Activated naive CD4-positive, alpha-beta T cell treated with anti-CD3 and anti-CD28 coated beads, Interleukin-2, amount 50 U/mL, for 24 hours (primary cell): ENCODE measurements at regions not wholly inside any gene's neighbourhood (a gene's known extent, or its start where the extent isn't known, plus 50 kb on each side); places are given as distances from the start of the nearest gene placed in this dataset.

Experiments
- H3K27ac Mint-ChIP-seq: one replicate; pipeline ENCODE4 v1.8.0; 2021; ENCODE audit warnings: mild to moderate bottlenecking, mixed read lengths
- H3K27me3 Mint-ChIP-seq: one replicate; pipeline ENCODE4 v1.8.0; 2021; ENCODE audit warnings: mixed read lengths
- H3K36me3 Mint-ChIP-seq: one replicate; pipeline ENCODE4 v1.8.0; 2021; ENCODE audit warnings: mixed read lengths
- H3K4me1 Mint-ChIP-seq: one replicate; pipeline ENCODE4 v1.8.0; 2021; ENCODE audit warnings: mixed read lengths
- H3K4me3 Mint-ChIP-seq: one replicate; pipeline ENCODE4 v1.8.0; 2021; ENCODE audit warnings: mild to moderate bottlenecking, mixed read lengths
- H3K9me3 Mint-ChIP-seq: one replicate; pipeline ENCODE4 v1.8.0; 2021; ENCODE audit warnings: mixed read lengths

DNA sequence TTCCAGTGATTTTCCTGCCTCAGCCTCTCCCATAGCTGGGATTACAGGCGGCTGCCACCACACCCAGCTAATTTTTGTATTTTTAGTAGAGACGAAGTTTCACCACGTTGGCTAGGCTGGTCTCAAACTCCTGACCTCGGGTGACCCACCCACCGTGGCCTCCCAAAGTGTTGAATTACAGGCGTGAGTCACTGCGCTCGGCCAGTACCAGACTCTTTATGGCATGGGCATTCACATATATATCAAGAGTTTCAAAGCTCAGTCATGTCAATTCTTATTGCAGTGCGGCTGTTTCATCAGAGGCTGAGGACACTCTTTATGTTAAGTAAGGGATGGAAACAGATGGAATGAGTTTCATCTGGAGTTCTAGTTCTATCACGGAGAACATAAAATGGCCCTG, 315.2 kb upstream of the CDH6 start:
- H3K27me3 Mint-ChIP-seq = no peaks in the 10 kb centered on the region
- H3K4me1 Mint-ChIP-seq = no peaks in the 10 kb centered on the region
- no peak overlapping the region for H3K27ac Mint-ChIP-seq
- no peaks in the 10 kb centered on the region for H3K9me3 Mint-ChIP-seq
- H3K4me3 Mint-ChIP-seq = no peak overlapping the region
- no peaks in the 10 kb centered on the region for H3K36me3 Mint-ChIP-seq

DNA sequence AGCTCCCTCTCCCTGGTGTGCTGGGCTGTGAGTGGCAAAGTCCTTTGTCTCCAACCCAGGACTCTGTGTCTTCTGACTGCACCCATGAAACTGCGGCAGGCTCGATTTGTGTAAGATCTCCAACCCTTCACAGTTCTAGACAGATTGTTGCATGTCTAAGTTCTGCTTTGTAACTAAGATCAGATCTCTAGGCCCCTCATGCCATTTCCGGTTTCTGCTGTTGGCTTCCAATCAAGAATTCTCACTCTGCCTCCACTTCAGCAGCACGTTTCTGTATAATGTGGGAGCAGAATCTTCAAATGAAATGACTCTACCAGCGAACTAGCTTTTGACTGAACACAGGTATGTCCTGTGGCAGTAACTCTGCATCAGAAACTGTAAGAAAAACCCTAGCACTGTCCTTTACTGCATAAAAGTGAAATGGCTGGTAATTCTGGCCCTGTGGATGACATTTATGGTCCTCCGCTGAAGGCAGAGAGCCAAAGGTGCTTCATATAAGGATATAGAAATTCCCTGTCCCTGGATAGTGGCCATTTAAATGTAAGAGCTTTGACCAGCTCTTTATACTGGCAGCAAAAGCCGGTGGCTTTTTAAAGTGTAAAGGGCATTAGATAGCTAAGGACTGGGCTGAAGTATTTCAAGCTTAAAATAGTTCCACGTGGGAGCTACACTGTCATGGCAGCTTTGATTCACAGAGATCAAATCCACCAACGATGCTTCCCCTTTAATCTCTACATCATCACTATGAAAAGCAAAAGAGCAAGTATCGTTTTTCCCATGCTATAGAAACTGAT, 319.0 kb upstream of the CDH6 start:
- H3K36me3 Mint-ChIP-seq = no peaks in the 10 kb centered on the region
- H3K4me1 Mint-ChIP-seq = no peaks in the 10 kb centered on the region
- H3K9me3 Mint-ChIP-seq = no peaks in the 10 kb centered on the region
- no peak overlapping the region for H3K27ac Mint-ChIP-seq
- no peaks in the 10 kb centered on the region for H3K27me3 Mint-ChIP-seq
- H3K4me3 Mint-ChIP-seq = no peak overlapping the region

GRCh38 chr5:30871196-30871595, 322.3 kb upstream of the CDH6 start:
- H3K36me3 Mint-ChIP-seq = no peaks in the 10 kb centered on the region
- no peaks in the 10 kb centered on the region for H3K9me3 Mint-ChIP-seq
- H3K27ac Mint-ChIP-seq = no peak overlapping the region
- no peaks in the 10 kb centered on the region for H3K27me3 Mint-ChIP-seq
- H3K4me3 Mint-ChIP-seq = no peak overlapping the region
- no peaks in the 10 kb centered on the region for H3K4me1 Mint-ChIP-seq

GRCh38 chr5:30867711-30868110, 325.8 kb upstream of the CDH6 start:
- Mint-ChIP-seq H3K4me3 (no peak overlapping the region), H3K27me3 (no peaks in the 10 kb centered on the region), H3K9me3 (peaks cover 18% of the 10 kb centered on the region), H3K36me3 (no peaks in the 10 kb centered on the region), H3K27ac (no peak overlapping the region), H3K4me1 (no peaks in the 10 kb centered on the region)

- Mint-ChIP-seq H3K9me3 (peaks cover 18% of the 10 kb centered on the region), H3K27ac (no peak overlapping the region), H3K4me3 (no peak overlapping the region), H3K36me3 (no peaks in the 10 kb centered on the region), H3K4me1 (no peaks in the 10 kb centered on the region), H3K27me3 (no peaks in the 10 kb centered on the region)
These were observed 327.3 kb upstream of the CDH6 start for GRCh38 chr5:30866142-30866541.

- H3K9me3 Mint-ChIP-seq = peaks cover 12% of the 10 kb centered on the region
- no peaks in the 10 kb centered on the region for H3K4me1 Mint-ChIP-seq
These were observed 337.2 kb upstream of the CDH6 start for GRCh38 chr5:30856242-30856641.

GRCh38 chr5:30853158-30853557, 340.3 kb upstream of the CDH6 start:
- Mint-ChIP-seq H3K27me3 (no peaks in the 10 kb centered on the region), H3K9me3 (peaks cover 6% of the 10 kb centered on the region), H3K36me3 (no peaks in the 10 kb centered on the region)

More at GRCh38 chr5:30856242-30856641, 337.2 kb upstream of the CDH6 start:
- H3K27ac Mint-ChIP-seq = no peak overlapping the region
- H3K4me3 Mint-ChIP-seq = no peak overlapping the region
- H3K36me3 Mint-ChIP-seq = no peaks in the 10 kb centered on the region
- H3K27me3 Mint-ChIP-seq = no peaks in the 10 kb centered on the region

GRCh38 chr5:30850866-30851265, 342.6 kb upstream of the CDH6 start:
- H3K9me3 Mint-ChIP-seq = no peaks in the 10 kb centered on the region
- H3K4me1 Mint-ChIP-seq = no peaks in the 10 kb centered on the region
- H3K4me3 Mint-ChIP-seq = no peak overlapping the region
- no peaks in the 10 kb centered on the region for H3K27me3 Mint-ChIP-seq
- no peak overlapping the region for H3K27ac Mint-ChIP-seq
- H3K36me3 Mint-ChIP-seq = no peaks in the 10 kb centered on the region

More at GRCh38 chr5:30853158-30853557, 340.3 kb upstream of the CDH6 start:
- Mint-ChIP-seq H3K4me3 (no peak overlapping the region), H3K4me1 (no peaks in the 10 kb centered on the region), H3K27ac (no peak overlapping the region)

- Mint-ChIP-seq H3K9me3 (no peaks in the 10 kb centered on the region), H3K27me3 (no peaks in the 10 kb centered on the region), H3K27ac (no peak overlapping the region), H3K36me3 (no peaks in the 10 kb centered on the region), H3K4me3 (no peak overlapping the region), H3K4me1 (no peaks in the 10 kb centered on the region)
These were observed 343.4 kb upstream of the CDH6 start for GRCh38 chr5:30849931-30850710.

GRCh38 chr5:30846171-30846570, 347.3 kb upstream of the CDH6 start:
- H3K27me3 Mint-ChIP-seq = no peaks in the 10 kb centered on the region
- H3K9me3 Mint-ChIP-seq = no peaks in the 10 kb centered on the region
- H3K4me1 Mint-ChIP-seq = no peaks in the 10 kb centered on the region
- no peaks in the 10 kb centered on the region for H3K36me3 Mint-ChIP-seq
- no peak overlapping the region for H3K27ac Mint-ChIP-seq
- H3K4me3 Mint-ChIP-seq = no peak overlapping the region

GRCh38 chr5:30845194-30845593, 348.3 kb upstream of the CDH6 start:
- H3K27ac Mint-ChIP-seq = no peak overlapping the region
- no peaks in the 10 kb centered on the region for H3K27me3 Mint-ChIP-seq
- H3K9me3 Mint-ChIP-seq = no peaks in the 10 kb centered on the region
- no peaks in the 10 kb centered on the region for H3K36me3 Mint-ChIP-seq
- H3K4me3 Mint-ChIP-seq = no peak overlapping the region
- H3K4me1 Mint-ChIP-seq = no peaks in the 10 kb centered on the region

DNA sequence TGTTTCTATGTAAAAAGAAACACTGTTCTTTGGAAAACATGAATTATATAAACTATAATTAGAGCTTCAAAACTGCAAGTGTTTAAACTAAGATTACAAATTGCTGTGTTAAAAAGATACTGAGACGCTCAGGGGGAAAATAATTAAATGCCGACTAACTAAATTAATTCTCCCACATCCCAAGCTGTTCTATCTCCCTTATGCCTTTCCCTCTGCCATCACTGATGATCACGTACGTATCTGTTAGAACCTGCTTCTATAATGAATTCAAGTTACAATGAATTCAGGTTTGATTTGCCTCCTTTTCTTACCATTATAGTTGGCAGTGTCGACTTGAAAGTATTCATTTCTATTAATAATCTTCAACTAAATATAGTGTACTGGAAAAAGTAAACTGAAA, 349.9 kb upstream of the CDH6 start:
- Mint-ChIP-seq H3K4me1 (no peaks in the 10 kb centered on the region), H3K4me3 (no peak overlapping the region), H3K36me3 (no peaks in the 10 kb centered on the region), H3K27ac (no peak overlapping the region), H3K9me3 (no peaks in the 10 kb centered on the region), H3K27me3 (no peaks in the 10 kb centered on the region)

DNA sequence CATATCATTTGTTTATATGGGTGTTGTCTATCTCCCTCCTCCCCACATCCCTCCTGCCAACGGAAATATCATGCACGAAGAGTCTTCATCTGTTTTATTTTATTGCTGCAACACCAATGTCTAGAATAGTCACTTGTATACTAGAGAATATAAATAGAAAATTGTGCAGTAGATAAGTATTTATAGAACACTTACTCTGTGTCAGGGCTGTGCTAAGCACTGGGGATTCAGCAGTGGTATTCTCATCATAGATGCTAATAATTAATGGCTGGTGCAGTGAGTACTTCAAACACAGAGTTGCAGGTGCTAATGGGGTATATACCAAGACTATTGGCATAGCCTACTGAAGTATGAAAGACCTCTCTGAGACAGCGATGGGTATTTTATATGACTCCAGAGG, 353.5 kb upstream of the CDH6 start:
- Mint-ChIP-seq H3K4me3 (no peak overlapping the region), H3K4me1 (no peaks in the 10 kb centered on the region), H3K9me3 (peaks cover 9% of the 10 kb centered on the region), H3K36me3 (no peaks in the 10 kb centered on the region), H3K27me3 (no peaks in the 10 kb centered on the region), H3K27ac (no peak overlapping the region)

DNA sequence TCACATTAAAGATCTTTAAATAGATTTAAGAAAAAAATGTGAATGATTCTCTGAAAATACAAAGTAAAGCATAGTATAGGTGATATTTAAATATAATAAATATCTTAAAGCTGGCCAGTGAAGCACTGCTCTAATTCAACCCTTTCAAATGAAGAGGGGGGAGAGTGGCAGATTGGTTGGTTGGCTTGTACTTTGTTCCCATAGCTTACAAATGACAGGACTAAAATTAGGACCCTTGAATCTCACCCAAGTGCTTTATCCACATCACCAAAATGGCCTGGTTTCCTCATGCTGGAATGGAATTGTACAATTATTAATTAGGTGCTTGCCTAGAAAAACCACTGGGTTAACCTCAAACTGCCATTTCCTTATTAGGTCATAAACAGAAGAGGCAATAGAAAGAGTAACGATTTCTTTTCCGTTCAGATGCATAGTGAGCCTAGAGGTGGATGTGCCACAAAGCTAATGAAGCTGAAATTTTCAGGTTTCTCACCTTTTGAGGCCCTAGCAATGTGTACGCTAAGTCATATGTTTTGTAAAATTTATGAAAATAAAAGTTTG, 354.5 kb upstream of the CDH6 start:
- H3K27ac Mint-ChIP-seq = no peak overlapping the region
- H3K27me3 Mint-ChIP-seq = no peaks in the 10 kb centered on the region
- H3K4me1 Mint-ChIP-seq = no peaks in the 10 kb centered on the region
- H3K36me3 Mint-ChIP-seq = no peaks in the 10 kb centered on the region
- H3K4me3 Mint-ChIP-seq = no peak overlapping the region
- H3K9me3 Mint-ChIP-seq = peaks cover 9% of the 10 kb centered on the region

GRCh38 chr5:30832519-30832918, 361.0 kb upstream of the CDH6 start:
- no peak overlapping the region for H3K27ac Mint-ChIP-seq
- no peak overlapping the region for H3K4me3 Mint-ChIP-seq
- no peaks in the 10 kb centered on the region for H3K4me1 Mint-ChIP-seq
- no peaks in the 10 kb centered on the region for H3K27me3 Mint-ChIP-seq
- H3K9me3 Mint-ChIP-seq = peaks cover 13% of the 10 kb centered on the region
- H3K36me3 Mint-ChIP-seq = no peaks in the 10 kb centered on the region

DNA sequence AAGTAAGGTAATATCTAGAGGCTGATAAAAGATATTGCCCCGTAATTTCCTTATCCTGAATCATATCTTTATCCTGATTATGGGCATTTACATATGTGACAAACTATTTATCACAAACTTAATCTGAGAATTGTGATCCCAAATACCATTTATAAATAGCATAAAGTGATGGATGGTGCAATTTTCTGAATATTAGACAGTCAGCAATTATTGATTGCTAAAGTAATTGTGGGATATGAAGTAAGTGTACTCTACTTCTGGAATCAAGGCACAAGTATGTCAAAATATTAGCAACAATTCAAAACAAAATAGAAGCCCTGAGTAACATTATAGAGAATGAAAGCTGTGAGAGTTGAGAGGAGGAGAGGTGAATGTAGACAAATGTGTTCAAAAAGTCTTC, 361.9 kb upstream of the CDH6 start:
- no peak overlapping the region for H3K27ac Mint-ChIP-seq
- no peaks in the 10 kb centered on the region for H3K27me3 Mint-ChIP-seq
- peaks cover 15% of the 10 kb centered on the region for H3K9me3 Mint-ChIP-seq
- no peaks in the 10 kb centered on the region for H3K36me3 Mint-ChIP-seq
- H3K4me3 Mint-ChIP-seq = no peak overlapping the region
- H3K4me1 Mint-ChIP-seq = no peaks in the 10 kb centered on the region
